ENCODE measurements at regions not wholly inside any gene's neighbourhood (a gene's known extent, or its start where the extent isn't known, plus 50 kb on each side); places are given as distances from the start of the nearest gene placed in this dataset.

- H3K27ac Mint-ChIP-seq, result no peak overlapping the region
- peaks cover 12% of the 10 kb centered on the region for H3K27me3 Mint-ChIP-seq (ENCODE audit: low read depth, poor library complexity)
- no peak for DNase-seq
- no peak for TF ChIP-seq CTCF (IDR thresholded peaks at IDR 0.05)
- H3K9me3 Mint-ChIP-seq, result peaks cover 12% of the 10 kb centered on the region
- H3K4me1 Mint-ChIP-seq, result no peaks in the 10 kb centered on the region
- no peaks in the 10 kb centered on the region for H3K36me3 Mint-ChIP-seq (ENCODE audit: low read depth)
- no peak overlapping the region for H3K4me3 Mint-ChIP-seq
These were observed 222.4 kb upstream of the IRX4 start for GRCh38 chr5:2105141-2105540.

GRCh38 chr5:2103940-2104339, 221.2 kb upstream of the IRX4 start:
- Mint-ChIP-seq H3K9me3 (peaks cover 12% of the 10 kb centered on the region), H3K27me3 (ENCODE audit: low read depth, poor library complexity) (peaks cover 6% of the 10 kb centered on the region)

GRCh38 chr5:2102819-2103776, 220.4 kb upstream of the IRX4 start:
- Mint-ChIP-seq H3K36me3 (ENCODE audit: low read depth) (no peaks in the 10 kb centered on the region), H3K27me3 (ENCODE audit: low read depth, poor library complexity) (peaks cover 9% of the 10 kb centered on the region), H3K27ac (no peak overlapping the region), H3K9me3 (peaks cover 12% of the 10 kb centered on the region), H3K4me3 (no peak overlapping the region), H3K4me1 (no peaks in the 10 kb centered on the region)
- DNase-seq, result no peak
- TF ChIP-seq CTCF (IDR thresholded peaks at IDR 0.05), result no peak

More at GRCh38 chr5:2103940-2104339, 221.2 kb upstream of the IRX4 start:
- no peaks in the 10 kb centered on the region for H3K4me1 Mint-ChIP-seq
- TF ChIP-seq CTCF (IDR thresholded peaks at IDR 0.05), result no peak
- H3K36me3 Mint-ChIP-seq (ENCODE audit: low read depth), result no peaks in the 10 kb centered on the region
- no peak overlapping the region for H3K4me3 Mint-ChIP-seq
- DNase-seq, result no peak
- no peak overlapping the region for H3K27ac Mint-ChIP-seq

GRCh38 chr5:2101685-2102084, 219.0 kb upstream of the IRX4 start:
- Mint-ChIP-seq H3K36me3 (ENCODE audit: low read depth) (no peaks in the 10 kb centered on the region), H3K9me3 (peaks cover 11% of the 10 kb centered on the region), H3K27ac (no peak overlapping the region), H3K27me3 (ENCODE audit: low read depth, poor library complexity) (peaks cover 18% of the 10 kb centered on the region), H3K4me3 (no peak overlapping the region), H3K4me1 (no peaks in the 10 kb centered on the region)
- no peak for TF ChIP-seq CTCF (IDR thresholded peaks at IDR 0.05)
- no peak for DNase-seq

- no peak overlapping the region for H3K4me3 Mint-ChIP-seq
- no peak for DNase-seq
These were observed 214.3 kb upstream of the IRX4 start for GRCh38 chr5:2096887-2097505.

More at GRCh38 chr5:2096887-2097505, 214.3 kb upstream of the IRX4 start:
- no peak for TF ChIP-seq CTCF (IDR thresholded peaks at IDR 0.05)
- H3K36me3 Mint-ChIP-seq (ENCODE audit: low read depth), result no peaks in the 10 kb centered on the region
- no peak overlapping the region for H3K27ac Mint-ChIP-seq
- H3K4me1 Mint-ChIP-seq, result no peaks in the 10 kb centered on the region
- H3K27me3 Mint-ChIP-seq (ENCODE audit: low read depth, poor library complexity), result peaks cover 14% of the 10 kb centered on the region
- no peaks in the 10 kb centered on the region for H3K9me3 Mint-ChIP-seq
